T-helper 17 cell (primary cell): ENCODE measurements at regions not wholly inside any gene's neighbourhood (a gene's known extent, or its start where the extent isn't known, plus 50 kb on each side); places are given as distances from the start of the nearest gene placed in this dataset.
A peak's percentile ranks its signal among the peaks of the same experiment; 100 is the strongest.

ENCODE experiments used
- ATAC-seq: fragments of 150-1000 bp; cut with Tn5 transposase; 2 replicates; pipeline ENCODE4 v1.10.0; 2021; ENCODE audit warnings: mild to moderate bottlenecking, moderate library complexity
- DNase-seq, 3 donors: peaks; one replicate each; pipeline versions ENCODE4 v3.0.0 to v3.0.0-alpha.2; 2020 to 2021
- H3K9me3 ChIP-seq: one replicate; pipeline ENCODE4 v1.7.0; 2013; ENCODE audit warnings: low read length, mild to moderate bottlenecking; ENCODE audit not compliant: control insufficient read depth, poor library complexity, severe bottlenecking
- H3K27ac Mint-ChIP-seq: one replicate; pipeline ENCODE4 v1.8.0; 2022; ENCODE audit warnings: mild to moderate bottlenecking, moderate library complexity, mixed read lengths
- H3K27me3 Mint-ChIP-seq: one replicate; pipeline ENCODE4 v1.8.0; 2022; ENCODE audit warnings: mixed read lengths
- H3K36me3 Mint-ChIP-seq: one replicate; pipeline ENCODE4 v1.8.0; 2022; ENCODE audit warnings: low read depth, mixed read lengths
- H3K4me1 Mint-ChIP-seq: one replicate; pipeline ENCODE4 v1.8.0; 2022; ENCODE audit warnings: mild to moderate bottlenecking, mixed read lengths
- H3K4me3 Mint-ChIP-seq: one replicate; pipeline ENCODE4 v1.8.0; 2022; ENCODE audit warnings: mild to moderate bottlenecking, moderate library complexity, mixed read lengths

DNA sequence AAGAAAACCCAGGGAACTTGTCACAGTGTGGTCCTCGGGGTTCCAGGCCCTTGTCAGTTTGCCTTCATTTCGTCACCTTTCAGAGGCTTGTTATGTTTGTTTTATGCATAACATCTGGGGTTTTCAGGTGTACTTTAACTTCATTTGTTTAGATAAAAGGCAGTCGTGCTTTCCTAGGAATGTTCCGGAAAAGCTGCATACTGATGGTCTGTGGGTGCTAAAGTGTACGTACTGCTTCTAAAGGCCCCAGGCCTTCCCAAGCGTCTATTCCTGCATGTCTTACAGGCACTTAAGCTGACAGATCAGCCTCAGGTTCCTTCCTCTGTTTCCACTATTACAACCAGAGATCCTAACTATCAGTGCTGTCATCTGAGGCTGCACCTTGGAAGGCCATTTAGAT lies 95.6 kb upstream of the ANKH start:
- Mint-ChIP-seq H3K4me1 (no peaks in the 10 kb centered on the region), H3K27me3 (peaks cover 10% of the 10 kb centered on the region), H3K27ac (no peak overlapping the region), H3K4me3 (no peak overlapping the region), H3K36me3 (peaks cover 7% of the 10 kb centered on the region)
- DNase-seq (no peak), ATAC-seq (no peak)
- no peaks in the 10 kb centered on the region for H3K9me3 ChIP-seq

DNA sequence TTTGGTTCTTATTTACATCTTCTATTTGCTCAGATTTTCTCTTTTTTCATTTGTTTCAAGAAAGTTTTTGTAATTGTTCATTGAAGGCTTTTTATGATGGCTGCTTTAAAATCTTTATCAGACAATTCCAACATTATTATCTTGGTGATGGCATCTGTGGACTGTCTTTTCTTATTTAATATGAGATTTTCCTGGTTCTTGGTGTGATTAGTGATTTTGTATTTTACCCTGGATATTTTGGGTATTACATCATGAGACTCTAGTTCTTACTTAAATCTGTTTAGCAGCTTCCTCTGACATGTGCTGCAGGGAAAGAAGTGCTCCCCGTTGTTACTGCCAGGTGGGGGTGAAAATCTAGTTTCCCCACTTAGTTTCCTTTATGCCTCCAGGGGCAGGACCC lies 94.2 kb upstream of the ANKH start:
- H3K4me1 Mint-ChIP-seq: no peaks in the 10 kb centered on the region
- H3K27me3 Mint-ChIP-seq: peaks cover 10% of the 10 kb centered on the region
- no peaks in the 10 kb centered on the region for H3K9me3 ChIP-seq
- ATAC-seq: no peak
- no peak overlapping the region for H3K27ac Mint-ChIP-seq
- no peak overlapping the region for H3K4me3 Mint-ChIP-seq
- peaks cover 5% of the 10 kb centered on the region for H3K36me3 Mint-ChIP-seq
- DNase-seq: no peak

DNA sequence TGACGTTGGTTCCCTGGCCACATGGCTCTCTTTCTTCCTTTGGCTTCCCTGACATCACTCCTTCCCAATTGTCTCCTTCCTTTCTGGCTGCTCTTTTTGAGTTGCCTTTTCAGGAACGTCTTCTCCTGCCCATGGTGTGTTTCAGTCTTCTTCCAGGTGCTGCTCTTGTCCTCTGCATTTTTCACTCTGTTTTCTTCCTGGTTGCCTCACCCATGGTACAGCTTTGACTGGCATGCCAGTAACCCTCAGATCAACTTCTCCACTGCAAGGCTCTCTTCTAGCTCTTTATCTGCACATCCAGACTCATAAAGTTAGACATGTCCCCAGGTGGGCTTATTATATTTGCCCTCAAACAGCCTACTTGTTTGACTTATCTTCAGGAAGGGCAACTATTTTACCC lies 91.0 kb upstream of the ANKH start:
- H3K27ac Mint-ChIP-seq: no peak overlapping the region
- peaks cover 5% of the 10 kb centered on the region for H3K4me1 Mint-ChIP-seq

DNA sequence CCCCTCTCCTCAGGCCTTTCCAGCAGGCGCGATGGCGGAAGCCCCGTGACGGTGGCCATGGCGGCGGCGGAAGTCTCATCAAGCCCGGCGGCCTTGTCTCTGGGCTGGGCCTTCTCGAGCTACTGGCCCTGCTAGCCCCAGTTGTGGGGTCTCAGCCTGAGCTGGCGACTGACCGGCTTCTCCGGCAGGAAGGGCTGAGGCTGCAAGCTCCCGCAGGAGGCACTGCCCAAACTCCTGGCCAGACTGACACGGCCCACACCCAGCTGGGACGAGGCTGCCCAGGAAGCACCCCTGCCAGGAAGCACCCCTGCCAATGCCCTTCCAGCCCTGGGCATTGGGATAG lies 88.5 kb upstream of the ANKH start:
- no peak for DNase-seq
- H3K4me3 Mint-ChIP-seq: no peak overlapping the region
- H3K9me3 ChIP-seq: no peaks in the 10 kb centered on the region
- H3K36me3 Mint-ChIP-seq: no peaks in the 10 kb centered on the region
- peaks cover 7% of the 10 kb centered on the region for H3K4me1 Mint-ChIP-seq
- H3K27me3 Mint-ChIP-seq: no peaks in the 10 kb centered on the region
- no peak overlapping the region for H3K27ac Mint-ChIP-seq
- no peak for ATAC-seq

More for the DNA sequence above, 91.0 kb upstream of the ANKH start:
- Mint-ChIP-seq H3K27me3 (peaks cover 4% of the 10 kb centered on the region), H3K36me3 (peaks cover 2% of the 10 kb centered on the region), H3K4me3 (no peak overlapping the region)
- DNase-seq: no peak
- no peak for ATAC-seq
- H3K9me3 ChIP-seq: no peaks in the 10 kb centered on the region

DNA sequence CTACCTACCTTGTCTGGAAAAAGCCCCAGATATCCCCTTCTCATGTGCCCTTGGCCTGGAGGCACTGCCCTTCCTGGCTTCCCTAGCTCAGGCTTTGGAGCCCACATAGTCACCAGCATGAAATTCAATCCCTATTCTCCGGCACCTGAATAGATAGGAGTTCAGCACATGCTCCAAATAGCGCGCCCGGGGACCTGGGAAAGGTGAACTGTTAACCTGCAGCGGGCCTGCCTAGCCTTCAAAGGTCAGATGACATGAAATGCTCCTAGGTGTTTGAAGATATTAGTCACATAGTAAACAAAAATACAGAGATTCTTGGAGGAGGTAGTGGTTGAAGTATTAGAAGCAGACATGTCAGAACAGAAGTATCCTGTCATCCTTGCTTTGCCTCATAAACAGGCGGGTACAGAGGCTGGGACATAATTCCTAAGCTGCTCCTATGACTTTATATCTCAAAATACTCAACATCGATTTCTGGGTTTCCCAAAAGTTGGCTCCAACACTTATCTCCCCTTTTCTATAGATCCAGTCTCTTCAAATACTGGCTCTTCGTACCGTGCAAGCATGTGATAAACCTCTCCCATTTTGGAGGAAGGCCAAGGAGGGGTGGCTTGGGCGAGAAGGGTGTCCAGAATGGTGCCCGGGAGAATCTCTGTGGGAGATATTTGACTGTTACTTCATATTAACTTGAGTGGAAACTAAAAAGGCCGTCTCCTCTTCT lies 88.0 kb upstream of the ANKH start:
- no peak for ATAC-seq
- no peaks in the 10 kb centered on the region for H3K9me3 ChIP-seq
- Mint-ChIP-seq H3K27ac (no peak overlapping the region), H3K27me3 (no peaks in the 10 kb centered on the region), H3K4me3 (no peak overlapping the region), H3K4me1 (peaks cover 7% of the 10 kb centered on the region), H3K36me3 (no peaks in the 10 kb centered on the region)
- DNase-seq: no peak

DNA sequence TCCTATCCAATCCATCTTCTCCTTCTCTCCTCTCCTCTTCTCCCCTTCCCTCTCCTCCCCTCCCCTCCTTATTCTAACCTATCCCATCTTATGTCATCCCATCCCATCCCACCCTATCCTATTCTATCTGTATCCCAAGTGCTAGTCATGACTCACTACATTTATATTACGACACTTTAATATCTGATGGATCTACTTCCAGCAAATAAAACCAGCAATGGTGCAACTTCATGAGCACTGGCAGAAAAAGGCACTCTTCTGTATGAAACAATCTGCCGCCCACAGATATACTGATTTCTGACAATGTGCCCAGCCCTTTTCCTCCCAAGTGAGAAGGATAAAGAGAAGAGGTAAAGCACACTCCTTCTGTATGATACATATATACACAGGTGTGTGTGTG lies 86.6 kb upstream of the ANKH start:
- DNase-seq (no peak), ATAC-seq (no peak)
- Mint-ChIP-seq H3K4me1 (peaks cover 7% of the 10 kb centered on the region), H3K4me3 (no peak overlapping the region), H3K27me3 (peaks cover 7% of the 10 kb centered on the region), H3K27ac (peak overlapping the region; percentile 27), H3K36me3 (peaks cover 3% of the 10 kb centered on the region)
- H3K9me3 ChIP-seq: no peaks in the 10 kb centered on the region

DNA sequence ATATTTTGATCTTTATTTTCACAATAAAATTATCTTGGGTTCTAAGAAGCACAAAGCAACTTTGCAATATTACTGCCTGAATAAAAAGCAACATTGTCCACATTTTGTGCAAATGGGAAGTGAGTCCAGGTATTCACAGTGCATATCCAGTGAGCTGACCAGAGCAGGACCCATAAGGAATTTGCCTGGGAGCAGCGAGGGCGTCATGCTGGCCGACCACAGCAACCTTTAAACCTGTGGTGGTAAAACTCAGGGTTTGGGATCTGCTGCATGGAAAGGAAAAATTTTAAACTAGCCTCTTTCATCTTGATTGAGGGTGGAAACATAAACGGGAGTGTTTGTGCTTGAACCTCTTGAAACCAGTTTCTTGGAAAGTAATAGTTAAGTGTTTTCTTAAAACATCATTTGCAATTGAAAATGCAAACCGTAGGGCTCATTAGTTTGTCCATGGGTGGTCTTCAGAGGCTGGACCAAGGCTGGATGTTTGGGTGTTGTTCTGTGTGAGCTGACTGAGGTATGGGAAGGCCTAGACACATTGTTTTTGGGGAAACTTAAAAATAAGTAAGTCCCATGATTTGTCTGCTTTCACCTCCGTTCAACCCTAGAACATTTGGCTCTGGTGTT lies 85.0 kb upstream of the ANKH start:
- Mint-ChIP-seq H3K4me1 (peaks cover 7% of the 10 kb centered on the region), H3K27me3 (peaks cover 7% of the 10 kb centered on the region), H3K4me3 (no peak overlapping the region), H3K27ac (no peak overlapping the region), H3K36me3 (peaks cover 3% of the 10 kb centered on the region)
- ATAC-seq (no peak), DNase-seq (no peak)
- no peaks in the 10 kb centered on the region for H3K9me3 ChIP-seq

DNA sequence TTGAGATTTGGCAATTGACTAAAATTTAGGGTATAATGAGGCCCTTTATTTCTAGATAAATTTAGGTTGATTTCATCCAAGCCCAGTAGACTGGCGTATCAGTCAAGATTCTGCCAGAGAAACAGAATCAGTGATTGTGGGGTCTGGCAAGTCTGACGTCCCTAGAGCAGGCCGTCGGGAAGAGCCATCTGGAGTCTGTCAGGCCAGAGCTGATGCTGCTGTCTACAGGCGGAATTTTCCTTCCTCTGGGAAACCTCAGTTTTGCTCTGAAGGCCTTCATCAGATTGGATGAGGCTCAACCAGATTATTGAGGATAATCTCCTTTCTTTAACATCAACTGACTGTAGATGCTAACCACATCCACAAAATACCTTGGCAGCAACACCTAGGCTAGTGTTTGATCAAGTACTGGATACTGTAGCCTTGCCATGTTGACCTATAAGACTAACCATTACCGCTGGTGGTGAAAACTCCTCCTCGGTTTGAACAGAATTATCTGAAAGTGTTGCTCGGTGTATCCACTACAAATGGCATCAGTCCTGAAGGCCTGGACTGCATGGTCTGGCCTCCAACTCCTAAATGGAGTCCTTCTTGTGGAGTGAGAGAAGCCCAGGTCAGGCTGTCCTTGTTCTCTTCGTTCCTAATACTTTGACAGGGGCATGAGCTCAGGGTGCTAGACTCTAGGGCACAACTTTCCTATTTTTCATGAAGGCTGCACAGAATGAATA lies 83.2 kb upstream of the ANKH start:
- no peaks in the 10 kb centered on the region for H3K9me3 ChIP-seq
- DNase-seq (no peak), ATAC-seq (no peak)
- Mint-ChIP-seq H3K27ac (no peak overlapping the region), H3K27me3 (peaks cover 7% of the 10 kb centered on the region), H3K4me3 (no peak overlapping the region), H3K4me1 (peaks cover 7% of the 10 kb centered on the region), H3K36me3 (peaks cover 3% of the 10 kb centered on the region)

DNA sequence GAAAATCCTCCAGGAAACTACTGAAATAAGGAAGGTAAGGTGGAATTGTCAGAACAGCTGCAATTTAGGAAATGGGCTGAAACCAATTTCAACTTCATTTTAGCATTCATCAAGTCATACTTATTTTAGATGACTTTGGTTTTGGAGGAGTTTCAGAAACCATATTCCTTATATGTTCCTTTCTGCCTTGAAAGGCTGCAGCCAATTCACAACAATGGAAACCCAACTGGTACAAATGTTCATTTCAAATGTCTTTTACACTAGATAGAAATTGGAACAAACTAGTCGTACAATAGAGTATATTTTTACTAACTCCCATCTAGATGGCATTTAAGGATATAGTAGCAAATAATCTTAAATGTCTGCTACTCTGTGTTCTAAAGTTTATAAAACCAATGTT lies 82.6 kb upstream of the ANKH start:
- H3K9me3 ChIP-seq: no peaks in the 10 kb centered on the region
- no peak overlapping the region for H3K27ac Mint-ChIP-seq
- DNase-seq: no peak
- peaks cover 7% of the 10 kb centered on the region for H3K27me3 Mint-ChIP-seq
- peaks cover 3% of the 10 kb centered on the region for H3K36me3 Mint-ChIP-seq
- H3K4me3 Mint-ChIP-seq: no peak overlapping the region
- H3K4me1 Mint-ChIP-seq: peaks cover 7% of the 10 kb centered on the region
- no peak for ATAC-seq

DNA sequence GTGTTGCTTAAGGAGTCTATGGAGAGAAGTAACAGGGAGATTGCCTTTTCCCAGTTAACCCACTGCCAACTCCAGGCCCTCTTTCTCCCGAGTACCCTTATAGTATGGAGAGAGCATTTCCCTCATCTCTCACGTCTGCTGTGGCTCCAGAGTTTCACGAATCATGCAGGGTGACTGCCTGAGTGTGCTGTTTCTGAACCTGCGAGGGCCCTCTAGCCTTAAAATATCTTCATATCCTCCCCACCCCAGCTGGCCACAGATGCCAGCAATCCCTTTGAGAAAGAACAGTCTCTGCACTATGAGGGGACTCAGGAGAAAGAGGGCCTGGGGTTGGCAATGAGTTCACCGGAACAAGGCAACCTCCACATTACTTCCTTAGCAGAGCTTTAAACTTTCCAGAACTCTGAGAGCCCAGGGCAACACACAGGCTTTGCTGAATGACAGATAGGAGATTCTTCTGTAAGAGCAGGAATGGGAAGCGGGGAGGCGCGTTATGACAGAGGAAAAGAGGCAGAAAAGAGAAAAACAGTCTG lies 81.6 kb upstream of the ANKH start:
- Mint-ChIP-seq H3K27ac (no peak overlapping the region), H3K4me3 (no peak overlapping the region)

DNA sequence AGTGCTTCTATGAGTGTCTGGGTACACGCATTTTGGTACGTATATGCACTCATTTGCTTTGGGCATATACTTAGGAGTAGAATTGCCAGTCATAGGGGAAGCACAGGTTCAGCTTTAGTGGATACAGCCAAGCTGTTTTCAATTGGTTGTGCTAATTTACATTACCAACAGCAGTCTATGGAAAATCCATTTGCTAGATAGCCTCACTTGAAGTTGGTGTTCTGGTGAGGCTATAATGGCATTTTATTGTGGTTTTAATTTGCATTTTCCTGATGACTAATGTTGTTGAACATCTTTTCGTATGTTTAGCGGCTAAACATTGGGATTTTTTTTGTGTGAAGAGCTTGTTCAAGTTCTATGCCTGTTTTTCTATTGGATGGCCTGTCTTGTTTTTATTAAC lies 76.8 kb upstream of the ANKH start:
- DNase-seq (no peak), ATAC-seq (no peak)
- H3K27me3 Mint-ChIP-seq: no peaks in the 10 kb centered on the region
- H3K9me3 ChIP-seq: no peaks in the 10 kb centered on the region
- peaks cover 5% of the 10 kb centered on the region for H3K4me1 Mint-ChIP-seq
- no peak overlapping the region for H3K27ac Mint-ChIP-seq
- no peaks in the 10 kb centered on the region for H3K36me3 Mint-ChIP-seq
- no peak overlapping the region for H3K4me3 Mint-ChIP-seq

More for the DNA sequence above, 81.6 kb upstream of the ANKH start:
- no peaks in the 10 kb centered on the region for H3K9me3 ChIP-seq
- H3K36me3 Mint-ChIP-seq: peaks cover 3% of the 10 kb centered on the region
- peaks cover 5% of the 10 kb centered on the region for H3K4me1 Mint-ChIP-seq
- ATAC-seq (no peak), DNase-seq (no peak)
- peaks cover 7% of the 10 kb centered on the region for H3K27me3 Mint-ChIP-seq

DNA sequence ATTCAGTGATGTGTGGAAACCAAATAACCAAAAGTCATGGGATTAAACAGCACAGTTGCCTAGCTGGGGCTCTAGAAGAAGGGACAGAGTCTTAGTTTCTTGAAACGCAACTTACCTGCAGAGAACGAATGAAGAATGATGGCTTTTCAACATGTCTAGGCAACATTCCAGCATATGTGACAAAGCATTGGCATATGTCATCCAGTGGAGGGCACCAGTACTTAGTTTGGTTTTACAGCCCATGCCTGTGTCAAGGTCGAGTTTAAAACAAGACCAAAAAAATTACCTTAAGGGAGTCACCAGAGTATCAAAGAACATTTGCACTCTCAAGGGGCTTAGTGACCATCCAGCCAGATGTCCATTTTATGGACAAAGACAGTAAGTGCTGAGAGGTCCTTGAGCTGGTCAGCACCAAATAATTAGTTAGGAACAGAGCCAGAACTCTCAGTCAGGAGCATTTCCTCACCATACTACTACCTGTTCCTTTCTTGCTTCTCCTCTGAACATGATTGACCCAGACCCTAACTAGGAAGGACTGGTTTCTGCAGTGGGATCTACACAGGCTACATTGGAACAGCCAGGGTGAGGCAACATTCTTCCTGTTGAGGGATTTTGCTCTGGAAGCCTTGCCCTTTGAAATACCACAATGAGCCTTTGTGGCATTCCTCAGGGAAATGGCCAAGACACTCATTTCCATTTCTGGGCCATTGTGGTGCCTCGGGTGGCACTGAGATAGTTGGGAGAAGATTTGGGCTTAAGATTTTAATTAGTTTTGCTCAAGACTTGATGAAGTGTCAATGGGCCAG lies 75.4 kb upstream of the ANKH start:
- H3K36me3 Mint-ChIP-seq: no peaks in the 10 kb centered on the region
- H3K4me3 Mint-ChIP-seq: no peak overlapping the region
- H3K27ac Mint-ChIP-seq: no peak overlapping the region
- ATAC-seq (peak; percentile 96), DNase-seq (peak in 1 of 3 donors; percentile 25)
- H3K9me3 ChIP-seq: no peaks in the 10 kb centered on the region
- no peaks in the 10 kb centered on the region for H3K27me3 Mint-ChIP-seq
- peaks cover 5% of the 10 kb centered on the region for H3K4me1 Mint-ChIP-seq

DNA sequence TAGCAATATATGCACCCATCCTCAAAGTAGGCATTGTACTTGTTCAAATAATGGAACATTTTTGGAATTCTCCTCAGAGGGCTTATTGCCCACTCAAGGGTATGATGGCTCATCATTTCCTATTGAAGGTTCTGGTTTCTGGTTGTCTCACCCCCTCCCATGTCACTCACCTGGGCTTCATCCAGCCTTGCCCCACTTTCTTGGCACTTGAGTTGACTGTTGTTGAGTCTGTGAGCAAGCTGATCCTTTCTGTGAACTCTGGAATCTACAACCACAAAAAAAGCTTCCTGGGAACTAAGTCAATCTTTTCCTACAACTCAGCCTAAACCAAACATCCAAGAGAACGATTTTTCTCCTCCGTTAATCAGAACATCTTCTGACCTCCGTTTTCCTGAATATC lies 73.9 kb upstream of the ANKH start:
- H3K27ac Mint-ChIP-seq: no peak overlapping the region
- no peak overlapping the region for H3K4me3 Mint-ChIP-seq
- ATAC-seq: no peak
- no peaks in the 10 kb centered on the region for H3K36me3 Mint-ChIP-seq
- H3K4me1 Mint-ChIP-seq: peaks cover 5% of the 10 kb centered on the region
- no peak for DNase-seq
- peaks cover 12% of the 10 kb centered on the region for H3K27me3 Mint-ChIP-seq
- no peaks in the 10 kb centered on the region for H3K9me3 ChIP-seq
